ENCODE measurements at regions not wholly inside any gene's neighbourhood (a gene's known extent, or its start where the extent isn't known, plus 50 kb on each side); places are given as distances from the start of the nearest gene placed in this dataset.

GRCh38 chr20:39283464-39283863 is 321.3 kb downstream of the DHX35 start:
- no peak for TF ChIP-seq CTCF (IDR thresholded peaks at IDR 0.05)
- Histone ChIP-seq H3K4me1 (ENCODE audit: insufficient read depth, low read length) (no peaks in the 10 kb centered on the region), H3K9me3 (ENCODE audit: control insufficient read depth in 1 of 2, insufficient read depth in 1 of 2, low read length in 2 of 2) (peaks cover 0 to 7% of the 10 kb centered on the region in 2 experiments), H3K27me3 (ENCODE audit: control insufficient read depth in 1 of 2, insufficient read depth in 2 of 2, low read length in 2 of 2) (peaks cover 3 to 9% of the 10 kb centered on the region in 2 experiments), H3K36me3 (ENCODE audit: insufficient read depth, low read length) (no peaks in the 10 kb centered on the region), H3K27ac (ENCODE audit: low read depth in 1 of 2, low read length in 2 of 2) (no peak overlapping the region), H3K4me3 (ENCODE audit: low read length) (no peak overlapping the region)
- Mint-ChIP-seq H3K4me1 (ENCODE audit: low read depth) (no peaks in the 10 kb centered on the region), H3K36me3 (ENCODE audit: low read depth) (no peaks in the 10 kb centered on the region), H3K4me3 (no peak overlapping the region), H3K9me3 (peaks cover 6% of the 10 kb centered on the region), H3K27me3 (peaks cover 37% of the 10 kb centered on the region), H3K27ac (no peak overlapping the region)
- ATAC-seq (ENCODE audit: poor library complexity) = no peak
- intact Hi-C loops (cut with DNase I, micrococcal nuclease) = no loop called here
- CTCF ChIA-PET = no interaction called here
- POLR2A ChIA-PET = no interaction called here
- no peak for DNase-seq

- no peak for TF ChIP-seq CTCF (IDR thresholded peaks at IDR 0.05)
- H3K4me3 ChIP-seq (ENCODE audit: low read length) = no peak overlapping the region
- no peak overlapping the region for H3K27ac ChIP-seq (ENCODE audit: low read depth in 1 of 2, low read length in 2 of 2)
- Mint-ChIP-seq H3K9me3 (no peaks in the 10 kb centered on the region), H3K27ac (no peak overlapping the region), H3K4me1 (ENCODE audit: low read depth) (no peaks in the 10 kb centered on the region), H3K27me3 (peaks cover 29% of the 10 kb centered on the region), H3K36me3 (ENCODE audit: low read depth) (no peaks in the 10 kb centered on the region), H3K4me3 (no peak overlapping the region)
- POLR2A ChIA-PET = no interaction called here
- no peaks in the 10 kb centered on the region for H3K4me1 ChIP-seq (ENCODE audit: insufficient read depth, low read length)
- DNase-seq (no peak), ATAC-seq (ENCODE audit: poor library complexity) (no peak)
- no peaks in the 10 kb centered on the region for H3K36me3 ChIP-seq (ENCODE audit: insufficient read depth, low read length)
- intact Hi-C loops (cut with DNase I, micrococcal nuclease) = no loop called here
- peaks cover 0 to 7% of the 10 kb centered on the region in 2 experiments for H3K9me3 ChIP-seq (ENCODE audit: control insufficient read depth in 1 of 2, insufficient read depth in 1 of 2, low read length in 2 of 2)
- peaks cover 3 to 9% of the 10 kb centered on the region in 2 experiments for H3K27me3 ChIP-seq (ENCODE audit: control insufficient read depth in 1 of 2, insufficient read depth in 2 of 2, low read length in 2 of 2)
- CTCF ChIA-PET = no interaction called here
Measured at GRCh38 chr20:39282619-39283092, 320.5 kb downstream of the DHX35 start.

GRCh38 chr20:39280875-39281274 is 318.7 kb downstream of the DHX35 start:
- DNase-seq (no peak), ATAC-seq (ENCODE audit: poor library complexity) (no peak)
- Mint-ChIP-seq H3K4me3 (no peak overlapping the region), H3K9me3 (no peaks in the 10 kb centered on the region), H3K27me3 (peaks cover 25% of the 10 kb centered on the region), H3K36me3 (ENCODE audit: low read depth) (no peaks in the 10 kb centered on the region), H3K27ac (no peak overlapping the region), H3K4me1 (ENCODE audit: low read depth) (no peaks in the 10 kb centered on the region)
- H3K27ac ChIP-seq (ENCODE audit: low read depth in 1 of 2, low read length in 2 of 2) = no peak overlapping the region
- no peak overlapping the region for H3K4me3 ChIP-seq (ENCODE audit: low read length)
- H3K36me3 ChIP-seq (ENCODE audit: insufficient read depth, low read length) = no peaks in the 10 kb centered on the region
- POLR2A ChIA-PET = no interaction called here
- TF ChIP-seq CTCF (IDR thresholded peaks at IDR 0.05) = no peak
- H3K27me3 ChIP-seq (ENCODE audit: control insufficient read depth in 1 of 2, insufficient read depth in 2 of 2, low read length in 2 of 2) = peaks cover 3 to 9% of the 10 kb centered on the region in 2 experiments
- H3K4me1 ChIP-seq (ENCODE audit: insufficient read depth, low read length) = no peaks in the 10 kb centered on the region
- CTCF ChIA-PET = interaction anchor here (0.7 to 0.9 kb wide), 2 partner anchors 9 to 16 kb away, joined by 3 to 4 read pairs; no protein-coding TSS in a partner anchor
- intact Hi-C loops (cut with DNase I, micrococcal nuclease) = no loop called here
- peaks cover 0 to 4% of the 10 kb centered on the region in 2 experiments for H3K9me3 ChIP-seq (ENCODE audit: control insufficient read depth in 1 of 2, insufficient read depth in 1 of 2, low read length in 2 of 2)
